ENCODE measurements at regions not wholly inside any gene's neighbourhood (a gene's known extent, or its start where the extent isn't known, plus 50 kb on each side); places are given as distances from the start of the nearest gene placed in this dataset.
A peak's percentile ranks its signal among the peaks of the same experiment; 100 is the strongest.

DNA sequence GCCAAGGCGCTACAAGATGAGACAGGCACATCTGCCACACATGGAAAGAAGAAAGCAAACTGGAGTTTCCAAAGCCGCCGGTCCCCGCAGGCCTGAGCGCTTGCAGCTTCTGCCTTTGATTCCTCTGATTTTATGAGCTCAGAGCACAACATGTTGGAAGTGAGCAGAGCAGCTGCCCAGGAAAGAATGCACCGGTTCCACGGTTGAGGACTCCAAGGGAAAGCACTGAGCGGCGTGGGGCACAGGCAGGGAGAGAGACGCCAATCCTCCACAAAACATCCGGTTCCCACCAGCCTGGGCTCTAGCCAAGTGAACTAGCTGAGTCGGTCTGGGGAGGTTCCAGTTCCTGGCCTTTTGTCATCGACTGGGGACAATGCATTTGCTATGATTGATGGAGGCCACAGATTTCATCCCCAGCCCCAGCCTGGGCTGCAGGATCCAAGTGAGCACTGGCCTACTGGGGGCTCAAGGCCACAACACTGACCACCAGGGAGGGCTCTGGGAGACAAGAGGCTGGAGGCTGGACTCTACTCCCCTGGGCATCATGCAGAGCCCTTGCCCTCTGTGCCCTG is 253.1 kb upstream of the IRF2BP2 start:
- ChIA-PET POLR2A (interaction anchor here (0.7 to 1.3 kb wide), 3 partner anchors 10 to 20 kb away, joined by 3 to 6 read pairs (median 4); no protein-coding TSS in a partner anchor), CTCF (ENCODE audit: unreplicated experiment) (no interaction called here)
- no TSS peak for BruUV-seq (replicated peaks)
- Histone ChIP-seq H3K9me3 (ENCODE audit: low read length) (no peaks in the 10 kb centered on the region), H3K4me3 (ENCODE audit: low read depth, low read length, poor library complexity, severe bottlenecking) (no peak overlapping the region), H3K4me1 (ENCODE audit: insufficient read depth, low read length, poor library complexity, severe bottlenecking) (peaks cover 8% of the 10 kb centered on the region), H3K36me3 (ENCODE audit: insufficient read depth, low read length) (no peaks in the 10 kb centered on the region), H3K9me2 (ENCODE audit: insufficient read depth, low read length) (no peaks in the 10 kb centered on the region), H2AFZ (ENCODE audit: low read length) (no peak overlapping the region), H3K27ac (ENCODE audit: low read depth, low read length, poor library complexity, severe bottlenecking) (no peak overlapping the region), H3K4me2 (ENCODE audit: low read length) (no peak overlapping the region), H3K79me2 (ENCODE audit: insufficient read depth, low read depth, low read length) (no peaks in the 10 kb centered on the region), H4K20me1 (ENCODE audit: insufficient read depth, low read length) (no peaks in the 10 kb centered on the region)
- no peak for DNase-seq (ENCODE audit: low spot score)
- intact Hi-C loops (cut with micrococcal nuclease; ENCODE audit: unreplicated experiment), result no loop called here
- TF ChIP-seq EZH2phosphoT487 (IDR thresholded peaks at IDR 0.05; ENCODE audit: borderline replicate concordance, low read depth, low read length), result no peak
- TF ChIP-seq, protein P1, sequence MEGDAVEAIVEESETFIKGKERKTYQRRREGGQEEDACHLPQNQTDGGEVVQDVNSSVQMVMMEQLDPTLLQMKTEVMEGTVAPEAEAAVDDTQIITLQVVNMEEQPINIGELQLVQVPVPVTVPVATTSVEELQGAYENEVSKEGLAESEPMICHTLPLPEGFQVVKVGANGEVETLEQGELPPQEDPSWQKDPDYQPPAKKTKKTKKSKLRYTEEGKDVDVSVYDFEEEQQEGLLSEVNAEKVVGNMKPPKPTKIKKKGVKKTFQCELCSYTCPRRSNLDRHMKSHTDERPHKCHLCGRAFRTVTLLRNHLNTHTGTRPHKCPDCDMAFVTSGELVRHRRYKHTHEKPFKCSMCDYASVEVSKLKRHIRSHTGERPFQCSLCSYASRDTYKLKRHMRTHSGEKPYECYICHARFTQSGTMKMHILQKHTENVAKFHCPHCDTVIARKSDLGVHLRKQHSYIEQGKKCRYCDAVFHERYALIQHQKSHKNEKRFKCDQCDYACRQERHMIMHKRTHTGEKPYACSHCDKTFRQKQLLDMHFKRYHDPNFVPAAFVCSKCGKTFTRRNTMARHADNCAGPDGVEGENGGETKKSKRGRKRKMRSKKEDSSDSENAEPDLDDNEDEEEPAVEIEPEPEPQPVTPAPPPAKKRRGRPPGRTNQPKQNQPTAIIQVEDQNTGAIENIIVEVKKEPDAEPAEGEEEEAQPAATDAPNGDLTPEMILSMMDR (conservative IDR thresholded peaks at IDR 0.05; ENCODE audit: low read length), result no peak

DNA sequence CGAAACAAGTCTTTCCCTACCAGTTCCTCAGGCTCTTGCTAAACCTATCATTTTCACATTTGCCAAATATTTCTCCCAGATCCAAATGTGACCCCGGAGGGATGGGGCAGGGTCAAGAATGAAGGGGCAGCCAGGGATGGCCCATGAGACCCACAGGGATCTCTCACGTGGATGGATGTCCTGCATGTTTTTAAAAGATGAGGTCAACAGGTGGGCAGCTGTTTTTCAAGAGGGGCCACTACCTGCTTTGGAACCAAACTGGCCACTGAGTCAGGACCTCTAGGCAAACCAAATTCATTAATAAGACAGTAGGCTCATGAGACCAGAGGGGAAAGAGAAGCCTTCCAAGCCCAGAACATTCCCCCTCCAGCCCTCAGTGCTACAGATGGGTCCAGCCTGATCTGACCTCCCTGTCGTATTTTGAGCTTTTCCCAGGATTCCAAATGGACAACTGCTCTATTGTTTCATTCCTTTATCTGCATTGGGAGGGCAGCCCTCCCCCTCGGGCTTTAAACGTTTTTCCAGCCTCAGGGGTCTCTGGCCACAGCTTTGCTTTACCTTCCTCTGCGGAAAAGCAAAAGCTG is 252.5 kb upstream of the IRF2BP2 start:
- Histone ChIP-seq H3K9me2 (ENCODE audit: insufficient read depth, low read length) (no peaks in the 10 kb centered on the region), H3K27ac (ENCODE audit: low read depth, low read length, poor library complexity, severe bottlenecking) (no peak overlapping the region), H4K20me1 (ENCODE audit: insufficient read depth, low read length) (no peaks in the 10 kb centered on the region), H3K4me3 (ENCODE audit: low read depth, low read length, poor library complexity, severe bottlenecking) (no peak overlapping the region), H3K79me2 (ENCODE audit: insufficient read depth, low read depth, low read length) (no peaks in the 10 kb centered on the region), H3K4me2 (ENCODE audit: low read length) (no peak overlapping the region), H3K36me3 (ENCODE audit: insufficient read depth, low read length) (no peaks in the 10 kb centered on the region), H3K9me3 (ENCODE audit: low read length) (no peaks in the 10 kb centered on the region), H2AFZ (ENCODE audit: low read length) (no peak overlapping the region; the same call in 1 of the 2 replicates), H3K4me1 (ENCODE audit: insufficient read depth, low read length, poor library complexity, severe bottlenecking) (peaks cover 8% of the 10 kb centered on the region)
- ChIA-PET CTCF (ENCODE audit: unreplicated experiment) (no interaction called here), POLR2A (interaction anchor here (0.7 to 1.3 kb wide), 3 partner anchors 10 to 20 kb away, joined by 3 to 6 read pairs (median 4); no protein-coding TSS in a partner anchor)
- TF ChIP-seq EZH2phosphoT487 (IDR thresholded peaks at IDR 0.05; ENCODE audit: borderline replicate concordance, low read depth, low read length), result no peak
- TF ChIP-seq, protein P1 (conservative IDR thresholded peaks at IDR 0.05; ENCODE audit: low read length), result no peak
- DNase-seq (ENCODE audit: low spot score), result no peak
- intact Hi-C loops (cut with micrococcal nuclease; ENCODE audit: unreplicated experiment), result no loop called here
- no TSS peak for BruUV-seq (replicated peaks)

DNA sequence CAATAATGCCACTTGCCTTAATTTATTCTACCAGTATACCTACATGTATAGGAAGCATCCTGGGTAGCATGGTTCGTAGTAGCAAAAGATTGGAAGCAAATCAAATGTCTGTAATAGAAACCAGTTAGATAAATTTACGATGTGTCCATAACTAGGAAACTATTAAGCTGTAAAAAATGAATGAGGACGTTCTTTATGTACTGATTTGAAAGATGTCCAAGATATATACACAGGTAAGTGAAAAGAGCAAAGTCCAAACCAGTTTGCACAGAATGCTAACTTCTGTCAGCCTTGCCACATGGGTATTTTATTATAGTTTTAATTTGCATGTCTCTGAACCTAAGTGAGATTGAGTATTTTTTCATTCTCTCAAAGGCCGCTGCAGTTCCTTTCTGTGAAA is 251.8 kb upstream of the IRF2BP2 start:
- H3K9me2 ChIP-seq (ENCODE audit: insufficient read depth, low read length), result no peaks in the 10 kb centered on the region
- BruUV-seq (replicated peaks), result no TSS peak
- CTCF ChIA-PET (ENCODE audit: unreplicated experiment), result no interaction called here
- H3K36me3 ChIP-seq (ENCODE audit: insufficient read depth, low read length), result no peaks in the 10 kb centered on the region
- H4K20me1 ChIP-seq (ENCODE audit: insufficient read depth, low read length), result no peaks in the 10 kb centered on the region
- H3K4me1 ChIP-seq (ENCODE audit: insufficient read depth, low read length, poor library complexity, severe bottlenecking), result peaks cover 8% of the 10 kb centered on the region
- no peak overlapping the region for H3K27ac ChIP-seq (ENCODE audit: low read depth, low read length, poor library complexity, severe bottlenecking)
- intact Hi-C loops (cut with micrococcal nuclease; ENCODE audit: unreplicated experiment), result no loop called here
- H3K79me2 ChIP-seq (ENCODE audit: insufficient read depth, low read depth, low read length), result no peaks in the 10 kb centered on the region
- POLR2A ChIA-PET, result interaction anchor here (0.6 to 1.3 kb wide), 2 partner anchors 96 to 1336 kb away, joined by 3 read pairs; no protein-coding TSS in a partner anchor
- H3K9me3 ChIP-seq (ENCODE audit: low read length), result no peaks in the 10 kb centered on the region
- 0 out of 2 replicates have a peak overlapping the region, but pooled peaks have one; percentile 10 for H3K4me2 ChIP-seq (ENCODE audit: low read length)
- DNase-seq (ENCODE audit: low spot score), result no peak
- peak overlapping the region; percentile 34; the same call in 1 of the 2 replicates for H2AFZ ChIP-seq (ENCODE audit: low read length)
- no peak overlapping the region for H3K4me3 ChIP-seq (ENCODE audit: low read depth, low read length, poor library complexity, severe bottlenecking)
- TF ChIP-seq EZH2phosphoT487 (IDR thresholded peaks at IDR 0.05; ENCODE audit: borderline replicate concordance, low read depth, low read length), result no peak
- TF ChIP-seq, protein P1 (conservative IDR thresholded peaks at IDR 0.05; ENCODE audit: low read length), result no peak

Measured in OCI-LY7 (cell line).